Suppressor macrophage (primary cell): ENCODE measurements at regions not wholly inside any gene's neighbourhood (a gene's known extent, or its start where the extent isn't known, plus 50 kb on each side); places are given as distances from the start of the nearest gene placed in this dataset.
"Not testable (repeated sequence)": the region's sequence is repeated elsewhere in the genome, so short reads cannot be mapped to it uniquely, and the experiment has no call there.

Source experiments
- DNase-seq, 4 experiments: peaks; one replicate each; pipeline ENCODE4 v3.0.0-alpha.2; 2020 to 2022

- no peak for DNase-seq
Observed at GRCh38 chr5:109990723-109991359, 301.1 kb downstream of the MAN2A1 start.

- DNase-seq: no peak
Observed at GRCh38 chr5:109992264-109992915, 302.7 kb downstream of the MAN2A1 start.

GRCh38 chr5:109994135-109994534 is 304.4 kb downstream of the MAN2A1 start:
- no peak for DNase-seq

- DNase-seq: no peak
Observed at GRCh38 chr5:109996246-109996645, 306.5 kb downstream of the MAN2A1 start.

GRCh38 chr5:109997161-109997560 is 307.4 kb downstream of the MAN2A1 start:
- DNase-seq: no peak

GRCh38 chr5:109998208-109998607 is 308.5 kb downstream of the MAN2A1 start:
- DNase-seq: peak in 1 of 4 experiments; percentile 9

GRCh38 chr5:109998726-109999125 is 309.0 kb downstream of the MAN2A1 start:
- DNase-seq: no peak

- DNase-seq: no peak
Observed at GRCh38 chr5:110001648-110002047, 311.9 kb downstream of the MAN2A1 start.

GRCh38 chr5:110002652-110003051 is 312.9 kb downstream of the MAN2A1 start:
- no peak for DNase-seq

GRCh38 chr5:110005907-110006562 is 316.3 kb downstream of the MAN2A1 start:
- DNase-seq: not testable (repeated sequence)

- no peak for DNase-seq
Observed at GRCh38 chr5:110007101-110007500, 317.4 kb downstream of the MAN2A1 start.

GRCh38 chr5:110008131-110008530 is 318.4 kb downstream of the MAN2A1 start:
- DNase-seq: no peak

- no peak for DNase-seq
Observed at GRCh38 chr5:110012145-110012544, 322.4 kb downstream of the MAN2A1 start.

GRCh38 chr5:110013017-110013416 is 323.3 kb downstream of the MAN2A1 start:
- DNase-seq: no peak

GRCh38 chr5:110017854-110018253 is 328.1 kb downstream of the MAN2A1 start:
- DNase-seq: no peak

GRCh38 chr5:110018509-110018908 is 328.8 kb downstream of the MAN2A1 start:
- DNase-seq: no peak

- DNase-seq: no peak
Observed at GRCh38 chr5:110019119-110019518, 329.4 kb downstream of the MAN2A1 start.

- DNase-seq: no peak
Observed at GRCh38 chr5:110019780-110020179, 330.1 kb downstream of the MAN2A1 start.

GRCh38 chr5:110021251-110021650 is 331.5 kb downstream of the MAN2A1 start:
- no peak for DNase-seq

- DNase-seq: no peak
Observed at GRCh38 chr5:110025160-110025559, 335.4 kb downstream of the MAN2A1 start.

- no peak for DNase-seq
Observed at GRCh38 chr5:110027527-110028322, 338.0 kb downstream of the MAN2A1 start.

GRCh38 chr5:110031402-110032140 is 341.8 kb downstream of the MAN2A1 start:
- no peak for DNase-seq
